Transverse colon (tissue), 4 donors: ENCODE measurements at regions not wholly inside any gene's neighbourhood (a gene's known extent, or its start where the extent isn't known, plus 50 kb on each side); places are given as distances from the start of the nearest gene placed in this dataset.

ENCODE experiments used
- DNase-seq: peaks from one replicate; pipeline ENCODE4 v3.0.0-alpha.2; 2019
- H3K27ac ChIP-seq, 4 donors: fragments of 200-600 bp; sonication (generic); 2 replicates each; pipeline ENCODE4 v1.5.1; 2016 to 2018; ENCODE audit warnings: inconsistent platforms in 4 of 4
- H3K27me3 ChIP-seq: fragments of 200-600 bp; sonication (generic); 2 replicates; pipeline ENCODE4 v1.5.1; 2017; ENCODE audit warnings: inconsistent platforms
- H3K36me3 ChIP-seq, 4 donors: fragments of 200-600 bp; sonication (generic); 2 replicates each; pipeline ENCODE4 v1.5.1; 2017 to 2019; ENCODE audit warnings: inconsistent platforms in 4 of 4
- H3K4me1 ChIP-seq, 4 donors: fragments of 200-600 bp; sonication (generic); 2 replicates each; pipeline ENCODE4 v1.5.1; 2017 to 2020; ENCODE audit warnings: inconsistent platforms in 4 of 4
- H3K4me3 ChIP-seq, 4 donors: fragments of 200-600 bp; sonication (generic); 1 replicate in 1 of 4; 2 replicates in 3 of 4; pipeline versions ENCODE4 v1.5.1 to v1.6.1; 2017 to 2019; ENCODE audit warnings: inconsistent platforms in 4 of 4
- H3K9me3 ChIP-seq, 2 donors: fragments of 200-600 bp; sonication (generic); 2 replicates each; pipeline ENCODE4 v1.5.1; 2017 to 2019; ENCODE audit warnings: inconsistent platforms in 2 of 2
- EP300 ChIP-seq: sonication (generic); formaldehyde crosslinking; IDR thresholded peaks from one replicate; pipeline ENCODE4 v1.6.1; 2017; ENCODE audit warnings: antibody characterized with exemption, low read depth
- POLR2A ChIP-seq: fragments of 450-650 bp; IDR thresholded peaks from one replicate; pipeline ENCODE4 v1.6.1; 2016; ENCODE audit warnings: antibody characterized with exemption, mild to moderate bottlenecking, moderate library complexity
- POLR2AphosphoS5 ChIP-seq, 3 donors: sonication (generic); formaldehyde crosslinking; IDR thresholded peaks; one replicate each; pipeline ENCODE4 v1.6.1; 2016; ENCODE audit warnings: antibody characterized with exemption in 3 of 3
- WGBS, 2 donors: methylation state at CpG; one replicate each; pipeline ENCODE4 v1.1.5; 2018; ENCODE audit warnings: low coverage in 1 of 2; 5-methylcytosine and 5-hydroxymethylcytosine counted together
- in situ Hi-C, 4 donors: fragments of 200-750 bp; cut with MboI; loops; one replicate each; pipeline versions ENCODE4 v1.15.0 to v1.15.1; 2017; ENCODE audit warnings: low sequenced_read_pairs in 3 of 4, low pct_ligation_motif_present in 1 of 4, low pct_unique_long_range_greater_than_20kb in 1 of 4
- intact Hi-C: fragments of 100-400 bp; cut with DNase I; formaldehyde crosslinking; loops from one replicate; pipeline ENCODE4 v1.15.1; 2023; ENCODE audit warnings: low total_unique reads
- TF ChIP-seq, protein P1 (sequence below), 5 experiments: fragments of 200-600 bp in 3 of 5; fragments of 450-650 bp in 2 of 5; sonication (generic) in 3 of 5; IDR thresholded peaks; 1 replicate in 2 of 5; 2 replicates in 3 of 5; pipeline ENCODE4 v1.5.1; 2016 to 2017; ENCODE audit warnings: antibody characterized with exemption in 5 of 5, inconsistent platforms in 3 of 5, mild to moderate bottlenecking in 2 of 5, moderate library complexity in 1 of 5

DNA sequence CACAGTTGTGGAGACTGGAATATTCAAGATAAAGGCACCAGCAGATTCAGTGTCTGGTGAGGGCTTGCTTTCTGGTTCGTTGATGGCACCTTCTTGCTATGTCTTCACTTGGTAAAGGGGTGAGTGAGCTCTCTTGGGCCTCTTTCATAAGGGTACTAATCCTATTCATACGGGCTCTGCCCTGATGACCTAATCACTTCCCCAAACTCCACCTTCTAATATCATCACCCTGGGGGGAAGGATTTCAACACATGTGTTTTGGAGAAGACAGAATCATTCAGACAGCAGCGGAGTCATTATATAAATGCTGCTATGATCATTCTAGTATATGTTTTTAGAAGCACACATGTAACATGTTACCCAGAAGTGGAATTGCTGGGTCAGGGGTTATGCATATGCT, 295.3 kb upstream of the CTSO start:
- Histone ChIP-seq H3K36me3 (no peaks in the 10 kb centered on the region), H3K9me3 (no peaks in the 10 kb centered on the region), H3K27me3 (no peaks in the 10 kb centered on the region), H3K4me3 (no peak overlapping the region), H3K27ac (no peak overlapping the region), H3K4me1 (no peaks in the 10 kb centered on the region)
- WGBS, 2 donors = 70 to 100% methylated on average over 2 to 3 of the region's 3 CpGs
- TF ChIP-seq, protein P1, sequence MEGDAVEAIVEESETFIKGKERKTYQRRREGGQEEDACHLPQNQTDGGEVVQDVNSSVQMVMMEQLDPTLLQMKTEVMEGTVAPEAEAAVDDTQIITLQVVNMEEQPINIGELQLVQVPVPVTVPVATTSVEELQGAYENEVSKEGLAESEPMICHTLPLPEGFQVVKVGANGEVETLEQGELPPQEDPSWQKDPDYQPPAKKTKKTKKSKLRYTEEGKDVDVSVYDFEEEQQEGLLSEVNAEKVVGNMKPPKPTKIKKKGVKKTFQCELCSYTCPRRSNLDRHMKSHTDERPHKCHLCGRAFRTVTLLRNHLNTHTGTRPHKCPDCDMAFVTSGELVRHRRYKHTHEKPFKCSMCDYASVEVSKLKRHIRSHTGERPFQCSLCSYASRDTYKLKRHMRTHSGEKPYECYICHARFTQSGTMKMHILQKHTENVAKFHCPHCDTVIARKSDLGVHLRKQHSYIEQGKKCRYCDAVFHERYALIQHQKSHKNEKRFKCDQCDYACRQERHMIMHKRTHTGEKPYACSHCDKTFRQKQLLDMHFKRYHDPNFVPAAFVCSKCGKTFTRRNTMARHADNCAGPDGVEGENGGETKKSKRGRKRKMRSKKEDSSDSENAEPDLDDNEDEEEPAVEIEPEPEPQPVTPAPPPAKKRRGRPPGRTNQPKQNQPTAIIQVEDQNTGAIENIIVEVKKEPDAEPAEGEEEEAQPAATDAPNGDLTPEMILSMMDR (IDR thresholded peaks at IDR 0.05) = no peak
- no peak for TF ChIP-seq POLR2AphosphoS5 (IDR thresholded peaks at IDR 0.05)
- no peak for TF ChIP-seq EP300
- TF ChIP-seq POLR2A = no peak
- no peak for DNase-seq
- intact Hi-C loops = no loop called here
- in situ Hi-C loops = no loop called here

DNA sequence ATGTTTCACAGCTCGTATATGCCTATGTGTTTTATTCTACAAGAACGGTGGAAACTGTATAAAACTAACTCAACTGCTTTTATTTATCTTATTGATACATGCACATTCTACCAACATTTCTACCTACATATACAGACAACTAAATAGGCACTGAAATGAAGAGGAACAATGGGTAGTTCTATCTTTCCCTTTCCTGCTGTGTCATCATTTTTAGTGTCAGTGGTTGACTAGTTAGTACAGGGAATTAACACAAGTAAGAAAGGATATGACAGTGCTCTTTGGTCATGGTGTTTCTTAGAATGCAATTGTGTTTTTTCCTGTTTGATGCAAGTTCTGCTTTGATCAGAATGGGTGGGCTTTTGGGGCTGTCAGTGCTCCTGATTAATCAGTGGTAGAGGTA, 293.8 kb upstream of the CTSO start:
- WGBS, 2 donors = 34 to 41% methylated on average over 2 of the region's 2 CpGs
- intact Hi-C loops = no loop called here

DNA sequence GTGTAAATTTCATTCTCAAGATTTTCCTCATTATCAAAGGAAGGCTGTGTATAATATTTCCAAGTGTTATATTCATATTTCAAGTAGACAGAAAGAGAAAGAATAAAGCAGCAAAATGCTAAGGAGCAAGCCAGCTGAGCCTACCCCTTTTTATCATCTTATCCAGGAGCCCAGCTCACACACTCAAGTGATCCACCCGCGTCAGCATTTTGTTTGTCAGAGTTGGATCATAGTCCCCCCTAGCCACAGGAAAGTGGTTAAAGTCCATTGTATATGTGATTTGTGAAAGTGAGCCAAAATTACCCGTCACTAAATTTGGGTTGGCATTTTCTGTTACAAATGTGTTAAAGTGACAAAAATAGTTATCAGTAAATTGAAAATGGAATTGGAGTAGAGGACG, 289.3 kb upstream of the CTSO start:
- TF ChIP-seq POLR2A (no peak), EP300 (no peak), POLR2AphosphoS5 (IDR thresholded peaks at IDR 0.05) (no peak)
- TF ChIP-seq, protein P1 (IDR thresholded peaks at IDR 0.05) = no peak
- Histone ChIP-seq H3K4me3 (no peak overlapping the region), H3K27ac (no peak overlapping the region), H3K27me3 (no peaks in the 10 kb centered on the region), H3K4me1 (no peaks in the 10 kb centered on the region), H3K9me3 (no peaks in the 10 kb centered on the region), H3K36me3 (no peaks in the 10 kb centered on the region)
- in situ Hi-C loops (no loop called here), intact Hi-C loops (no loop called here)
- DNase-seq = no peak
- WGBS, 2 donors = 87 to 100% methylated on average over 3 to 4 of the region's 4 CpGs

More for the DNA sequence above, 293.8 kb upstream of the CTSO start:
- H3K27ac ChIP-seq = no peak overlapping the region
- no peaks in the 10 kb centered on the region for H3K36me3 ChIP-seq
- DNase-seq = no peak
- no peaks in the 10 kb centered on the region for H3K27me3 ChIP-seq
- no peaks in the 10 kb centered on the region for H3K9me3 ChIP-seq
- in situ Hi-C loops = no loop called here
- H3K4me3 ChIP-seq = no peak overlapping the region
- TF ChIP-seq POLR2A = no peak
- TF ChIP-seq, protein P1 (IDR thresholded peaks at IDR 0.05) = no peak
- TF ChIP-seq EP300 = no peak
- no peak for TF ChIP-seq POLR2AphosphoS5 (IDR thresholded peaks at IDR 0.05)
- no peaks in the 10 kb centered on the region for H3K4me1 ChIP-seq

DNA sequence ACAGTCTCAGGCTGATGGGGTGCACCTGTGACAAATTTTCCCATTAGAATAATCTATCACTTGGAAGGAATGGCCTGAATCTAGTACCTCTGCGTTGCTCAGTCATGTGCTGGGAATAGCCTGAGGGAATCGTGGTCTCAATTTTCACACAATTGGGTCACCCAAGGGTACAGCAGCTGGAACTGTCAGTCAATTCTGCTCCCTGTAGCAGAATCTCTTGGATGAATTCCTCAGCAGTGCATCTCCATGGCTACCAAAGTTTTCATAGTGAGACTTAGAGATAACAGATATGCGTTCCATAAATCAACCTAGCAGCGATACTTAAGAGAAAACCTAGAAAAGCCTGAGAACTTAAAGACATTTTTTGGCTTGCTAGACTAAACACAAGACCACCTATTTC, 288.7 kb upstream of the CTSO start:
- H3K36me3 ChIP-seq = no peaks in the 10 kb centered on the region
- intact Hi-C loops (no loop called here), in situ Hi-C loops (no loop called here)
- H3K27me3 ChIP-seq = no peaks in the 10 kb centered on the region
- no peak for DNase-seq
- 75 to 80% methylated on average over 2 to 4 of the region's 4 CpGs for WGBS, 2 donors
- H3K4me1 ChIP-seq = no peaks in the 10 kb centered on the region
- H3K9me3 ChIP-seq = no peaks in the 10 kb centered on the region
- no peak overlapping the region for H3K4me3 ChIP-seq
- TF ChIP-seq POLR2A (no peak), POLR2AphosphoS5 (IDR thresholded peaks at IDR 0.05) (no peak), EP300 (no peak)
- TF ChIP-seq, protein P1 (IDR thresholded peaks at IDR 0.05) = no peak
- no peak overlapping the region for H3K27ac ChIP-seq
